GM18909 (cell line): ENCODE measurements at regions not wholly inside any gene's neighbourhood (a gene's known extent, or its start where the extent isn't known, plus 50 kb on each side); places are given as distances from the start of the nearest gene placed in this dataset.
"Not testable (repeated sequence)": the region's sequence is repeated elsewhere in the genome, so short reads cannot be mapped to it uniquely, and the experiment has no call there.

Source experiments
- ATAC-seq: cut with Tn5 transposase; IDR thresholded peaks from one replicate; pipeline ENCODE4 v1.9.1; 2021; ENCODE audit warnings: mild to moderate bottlenecking; ENCODE audit not compliant: unreplicated experiment, poor library complexity

GRCh38 chr4:175273995-175274753 is 356.0 kb downstream of the ADAM29 start:
- ATAC-seq = no peak

- ATAC-seq = no peak
Measured at GRCh38 chr4:175277816-175278215, 359.7 kb downstream of the ADAM29 start.

GRCh38 chr4:175280153-175280552 is 362.0 kb downstream of the ADAM29 start:
- no peak for ATAC-seq

- ATAC-seq = no peak
Measured at GRCh38 chr4:175281894-175282293, 363.7 kb downstream of the ADAM29 start.

GRCh38 chr4:175282407-175282806 is 364.2 kb downstream of the ADAM29 start:
- no peak for ATAC-seq

GRCh38 chr4:175290401-175290800 is 372.2 kb downstream of the ADAM29 start:
- no peak for ATAC-seq

GRCh38 chr4:175297965-175298565 is 379.9 kb downstream of the ADAM29 start:
- no peak for ATAC-seq

GRCh38 chr4:175306436-175306835 is 388.3 kb downstream of the ADAM29 start:
- ATAC-seq = no peak

- no peak for ATAC-seq
Measured at GRCh38 chr4:175307326-175307725, 389.2 kb downstream of the ADAM29 start.

- ATAC-seq = no peak
Measured at GRCh38 chr4:175308236-175308635, 390.1 kb downstream of the ADAM29 start.

- no peak for ATAC-seq
Measured at GRCh38 chr4:175309041-175309440, 390.9 kb downstream of the ADAM29 start.

GRCh38 chr4:175325230-175325629 is 407.1 kb downstream of the ADAM29 start:
- no peak for ATAC-seq

- ATAC-seq = no peak
Measured at GRCh38 chr4:175326796-175327195, 408.6 kb downstream of the ADAM29 start.

- no peak for ATAC-seq
Measured at GRCh38 chr4:175330236-175330635, 412.1 kb downstream of the ADAM29 start.

GRCh38 chr4:175330652-175331051 is 412.5 kb downstream of the ADAM29 start:
- no peak for ATAC-seq

GRCh38 chr4:175335331-175335730 is 417.2 kb downstream of the ADAM29 start:
- ATAC-seq = no peak

- ATAC-seq = not testable (repeated sequence)
Measured at GRCh38 chr4:175336570-175336969, 418.4 kb downstream of the ADAM29 start.

GRCh38 chr4:175339100-175339707 is 421.0 kb downstream of the ADAM29 start:
- ATAC-seq = no peak

GRCh38 chr4:175341203-175341755 is 423.1 kb downstream of the ADAM29 start:
- ATAC-seq = no peak

- no peak for ATAC-seq
Measured at GRCh38 chr4:175346376-175346775, 428.2 kb downstream of the ADAM29 start.

GRCh38 chr4:175350246-175350645 is 432.1 kb downstream of the ADAM29 start:
- ATAC-seq = no peak
